Endothelial cell of umbilical vein (primary cell): ENCODE measurements at regions not wholly inside any gene's neighbourhood (a gene's known extent, or its start where the extent isn't known, plus 50 kb on each side); places are given as distances from the start of the nearest gene placed in this dataset.

Experiments
- EZH2 ChIP-seq: IDR thresholded peaks from 2 replicates; pipeline ENCODE4 v1.6.1; 2012; ENCODE audit warnings: borderline replicate concordance, low read depth, mild to moderate bottlenecking, moderate library complexity, low read length, inconsistent platforms; ENCODE audit not compliant: severe bottlenecking
- FOS ChIP-seq: IDR thresholded peaks from 2 replicates; pipeline ENCODE4 v1.6.1; 2011; ENCODE audit warnings: mild to moderate bottlenecking, low read length, moderate library complexity, borderline replicate concordance; ENCODE audit not compliant: insufficient read depth
- GATA2 ChIP-seq: IDR thresholded peaks from 2 replicates; pipeline ENCODE4 v1.7.0; 2011; ENCODE audit warnings: low read depth, mild to moderate bottlenecking, moderate library complexity, mixed read lengths, low read length; ENCODE audit not compliant: insufficient read length, insufficient read depth
- JUN ChIP-seq: IDR thresholded peaks from 2 replicates; pipeline ENCODE4 v1.6.1; 2011; ENCODE audit warnings: borderline replicate concordance, low read depth; ENCODE audit not compliant: insufficient read length, insufficient read depth
- MYC ChIP-seq: IDR thresholded peaks from one replicate; pipeline ENCODE4 v1.6.1; 2011; ENCODE audit warnings: mild to moderate bottlenecking, low read depth, low read length
- POLR2A ChIP-seq: IDR thresholded peaks from 2 replicates; pipeline ENCODE4 v1.6.1; 2012; ENCODE audit warnings: low read depth, mild to moderate bottlenecking, control low read depth, low read length
- POLR2AphosphoS5 ChIP-seq: IDR thresholded peaks from 2 replicates; pipeline ENCODE4 v1.6.1; 2012; ENCODE audit warnings: low read depth, mild to moderate bottlenecking, control low read depth, low read length, moderate library complexity; ENCODE audit not compliant: insufficient read depth
- TF ChIP-seq, protein P1 (sequence below), 2 donors: IDR thresholded peaks; 1 replicate in 1 of 2; 2 replicates in 1 of 2; pipeline ENCODE4 v1.5.1; 2011; ENCODE audit warnings: low read length in 2 of 2, mild to moderate bottlenecking in 2 of 2, moderate library complexity in 2 of 2, control low read depth in 1 of 2, inconsistent platforms in 1 of 2, low read depth in 1 of 2; ENCODE audit not compliant: insufficient read depth in 1 of 2; ENCODE audit errors: extremely low read depth in 1 of 2
- TF ChIP-seq, protein P2 (sequence below): IDR thresholded peaks from 2 replicates; pipeline ENCODE4 v1.6.1; 2011; ENCODE audit not compliant: insufficient read depth, insufficient read length

DNA sequence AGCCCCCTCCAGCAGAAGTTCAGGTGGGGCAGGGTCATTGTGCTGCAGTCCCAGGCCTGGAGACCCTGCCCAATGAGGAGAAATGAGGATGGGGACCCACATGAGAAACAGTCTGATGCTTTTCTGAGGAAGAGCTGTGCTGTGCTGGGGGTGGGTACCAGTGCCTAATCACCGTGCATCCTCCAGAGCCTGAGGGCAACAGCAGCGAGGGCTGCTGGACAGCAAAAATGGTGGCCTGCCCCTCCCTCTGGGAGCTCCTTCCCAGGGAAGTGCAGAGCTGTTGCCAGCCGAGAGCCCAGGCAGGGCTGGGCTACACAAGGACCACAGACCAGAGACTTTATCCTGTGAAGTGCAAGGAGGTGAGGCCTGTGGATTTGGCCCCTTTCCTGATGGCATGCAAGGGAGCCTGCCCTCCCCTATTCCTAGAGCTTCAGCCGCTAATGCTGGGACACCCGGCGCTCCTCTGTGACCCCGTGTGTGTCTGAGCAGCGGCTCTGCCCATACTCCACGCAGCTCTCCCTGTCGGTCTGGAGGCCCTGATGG is 134.8 kb downstream of the DSEL start:
- TF ChIP-seq POLR2A (no peak), EZH2 (no peak), POLR2AphosphoS5 (no peak), MYC (no peak), GATA2 (no peak), JUN (no peak), FOS (no peak)
- TF ChIP-seq, protein P1, sequence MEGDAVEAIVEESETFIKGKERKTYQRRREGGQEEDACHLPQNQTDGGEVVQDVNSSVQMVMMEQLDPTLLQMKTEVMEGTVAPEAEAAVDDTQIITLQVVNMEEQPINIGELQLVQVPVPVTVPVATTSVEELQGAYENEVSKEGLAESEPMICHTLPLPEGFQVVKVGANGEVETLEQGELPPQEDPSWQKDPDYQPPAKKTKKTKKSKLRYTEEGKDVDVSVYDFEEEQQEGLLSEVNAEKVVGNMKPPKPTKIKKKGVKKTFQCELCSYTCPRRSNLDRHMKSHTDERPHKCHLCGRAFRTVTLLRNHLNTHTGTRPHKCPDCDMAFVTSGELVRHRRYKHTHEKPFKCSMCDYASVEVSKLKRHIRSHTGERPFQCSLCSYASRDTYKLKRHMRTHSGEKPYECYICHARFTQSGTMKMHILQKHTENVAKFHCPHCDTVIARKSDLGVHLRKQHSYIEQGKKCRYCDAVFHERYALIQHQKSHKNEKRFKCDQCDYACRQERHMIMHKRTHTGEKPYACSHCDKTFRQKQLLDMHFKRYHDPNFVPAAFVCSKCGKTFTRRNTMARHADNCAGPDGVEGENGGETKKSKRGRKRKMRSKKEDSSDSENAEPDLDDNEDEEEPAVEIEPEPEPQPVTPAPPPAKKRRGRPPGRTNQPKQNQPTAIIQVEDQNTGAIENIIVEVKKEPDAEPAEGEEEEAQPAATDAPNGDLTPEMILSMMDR (IDR thresholded peaks at IDR 0.05; ENCODE audit: extremely low read depth in 1 of 2, insufficient read depth in 1 of 2, low read depth in 1 of 2, low read length in 2 of 2) = no peak
- TF ChIP-seq, protein P2, sequence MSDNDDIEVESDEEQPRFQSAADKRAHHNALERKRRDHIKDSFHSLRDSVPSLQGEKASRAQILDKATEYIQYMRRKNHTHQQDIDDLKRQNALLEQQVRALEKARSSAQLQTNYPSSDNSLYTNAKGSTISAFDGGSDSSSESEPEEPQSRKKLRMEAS = no peak
